ENCODE measurements at regions not wholly inside any gene's neighbourhood (a gene's known extent, or its start where the extent isn't known, plus 50 kb on each side); places are given as distances from the start of the nearest gene placed in this dataset.

DNA sequence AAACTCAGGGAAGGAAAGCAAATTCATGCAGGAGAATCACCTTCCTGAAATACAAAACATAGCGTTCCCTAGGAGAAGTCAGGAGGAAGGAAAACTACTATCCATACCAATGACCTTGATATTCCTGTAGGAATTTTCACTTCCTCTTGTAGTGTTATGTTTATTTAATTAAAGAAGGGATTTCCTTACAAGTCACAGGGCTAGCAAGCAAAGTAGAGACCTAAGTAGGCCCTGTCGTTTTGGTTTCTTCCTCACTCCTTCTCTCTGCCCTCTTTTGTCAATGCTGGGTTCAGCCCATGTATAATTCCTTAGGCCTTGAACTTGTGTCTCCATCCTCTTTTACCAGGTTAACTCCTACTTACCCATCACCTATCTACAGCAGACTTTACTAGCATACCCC lies 435.2 kb upstream of the LRATD1 start:
- TF ChIP-seq EZH2 (IDR thresholded peaks at IDR 0.05; ENCODE audit: insufficient read depth, poor library complexity, severe bottlenecking): no peak
- TF ChIP-seq EZH2phosphoT487 (IDR thresholded peaks at IDR 0.05; ENCODE audit: insufficient read depth, low read depth): no peak

Measured in GM23248 (cell line).